Stomach (tissue), 8 donors: ENCODE measurements at regions not wholly inside any gene's neighbourhood (a gene's known extent, or its start where the extent isn't known, plus 50 kb on each side); places are given as distances from the start of the nearest gene placed in this dataset.

Source experiments
- DNase-seq, 2 donors: peaks; one replicate each; pipeline versions ENCODE4 v3.0.0 to v3.0.0-alpha.2; 2013 to 2019
- H3K27ac ChIP-seq, 5 donors: fragments of 200-600 bp in 4 of 5; sonication (generic) in 4 of 5; one replicate each; pipeline ENCODE4 v1.5.1; 2013 to 2019; ENCODE audit warnings: mild to moderate bottlenecking in 1 of 5, moderate library complexity in 1 of 5
- H3K27me3 ChIP-seq, 3 donors: fragments of 200-600 bp; sonication (generic); one replicate each; pipeline ENCODE4 v1.5.1; 2017 to 2019; ENCODE audit warnings: mixed run types in 1 of 3
- H3K36me3 ChIP-seq, 4 donors: fragments of 200-600 bp; sonication (generic); 1 replicate in 3 of 4; 2 replicates in 1 of 4; pipeline ENCODE4 v1.5.1; 2016 to 2019
- H3K4me1 ChIP-seq, 4 donors: fragments of 200-600 bp; sonication (generic); one replicate each; pipeline ENCODE4 v1.5.1; 2016 to 2019
- H3K4me3 ChIP-seq, 4 donors: fragments of 200-600 bp; sonication (generic) in 3 of 4; one replicate each; pipeline ENCODE4 v1.5.1; 2016 to 2019; ENCODE audit warnings: mild to moderate bottlenecking in 1 of 4
- H3K9me3 ChIP-seq, 4 donors: fragments of 200-600 bp; sonication (generic); one replicate each; pipeline ENCODE4 v1.5.1; 2016 to 2019
- CTCF ChIP-seq, 7 experiments: fragments of 450-650 bp in 4 of 7; fragments of 200-600 bp in 3 of 7; sonication (generic) in 3 of 7; IDR thresholded peaks; one replicate each; pipeline ENCODE4 v1.5.1; 2016 to 2019; ENCODE audit warnings: antibody characterized with exemption in 7 of 7, control low read depth in 2 of 7, mild to moderate bottlenecking in 1 of 7
- EP300 ChIP-seq: sonication (generic); formaldehyde crosslinking; IDR thresholded peaks from one replicate; pipeline ENCODE4 v1.6.1; 2017; ENCODE audit warnings: antibody characterized with exemption
- POLR2A ChIP-seq, 4 donors: fragments of 450-650 bp; IDR thresholded peaks; one replicate each; pipeline ENCODE4 v1.6.1; 2016; ENCODE audit warnings: antibody characterized with exemption in 4 of 4, control low read depth in 2 of 4, mild to moderate bottlenecking in 1 of 4, moderate library complexity in 1 of 4
- POLR2AphosphoS5 ChIP-seq, 3 donors: sonication (generic); formaldehyde crosslinking; IDR thresholded peaks; one replicate each; pipeline ENCODE4 v1.6.1; 2016; ENCODE audit warnings: antibody characterized with exemption in 3 of 3
- WGBS, 5 donors: extraction: QIAGEN DNeasy Blood & Tissue Kit in 3 of 5; methylation state at CpG; one replicate each; pipeline versions ENCODE4 v1.1.5 to v1.1.7; 2013 to 2018; 5-methylcytosine and 5-hydroxymethylcytosine counted together
- intact Hi-C: fragments of 100-400 bp; cut with DNase I; formaldehyde crosslinking; loops from one replicate; pipeline ENCODE4 v1.15.1; 2023; ENCODE audit warnings: low total_unique reads
- donor health status: healthy with polysubstance abuse.
- donor health status: Bipolar disorder and iron deficiency.
- donor health status: healthy.

GRCh38 chr17:69880591-69881112, 194.4 kb upstream of the KCNJ16 start:
- Histone ChIP-seq H3K9me3 (peaks cover 0 to 7% (median 0%) of the 10 kb centered on the region in 4 donors), H3K27ac (no peak overlapping the region), H3K36me3 (no peaks in the 10 kb centered on the region), H3K27me3 (no peaks in the 10 kb centered on the region), H3K4me3 (no peak overlapping the region), H3K4me1 (no peaks in the 10 kb centered on the region)
- TF ChIP-seq POLR2A (IDR thresholded peaks at IDR 0.05) (no peak), EP300 (no peak), POLR2AphosphoS5 (IDR thresholded peaks at IDR 0.05) (no peak), CTCF (IDR thresholded peaks at IDR 0.05) (no peak)
- WGBS, 5 donors, result 90 to 98% (median 94%) methylated on average over 4 of the region's 4 CpGs
- DNase-seq, result no peak
- intact Hi-C loops, result no loop called here

GRCh38 chr17:69882281-69882680, 192.7 kb upstream of the KCNJ16 start:
- H3K27me3 ChIP-seq, result no peaks in the 10 kb centered on the region
- H3K9me3 ChIP-seq, result peaks cover 0 to 7% (median 0%) of the 10 kb centered on the region in 4 donors
- no peak overlapping the region for H3K4me3 ChIP-seq
- H3K27ac ChIP-seq, result no peak overlapping the region
- H3K4me1 ChIP-seq, result no peaks in the 10 kb centered on the region
- intact Hi-C loops, result no loop called here
- no peaks in the 10 kb centered on the region for H3K36me3 ChIP-seq
- no peak for DNase-seq
- TF ChIP-seq EP300, result no peak
- no peak for TF ChIP-seq POLR2AphosphoS5 (IDR thresholded peaks at IDR 0.05)
- no peak for TF ChIP-seq CTCF (IDR thresholded peaks at IDR 0.05)
- no peak for TF ChIP-seq POLR2A (IDR thresholded peaks at IDR 0.05)
- WGBS, 5 donors, result 79 to 93% (median 89%) methylated on average over 2 of the region's 2 CpGs

- Histone ChIP-seq H3K27me3 (no peaks in the 10 kb centered on the region), H3K27ac (no peak overlapping the region), H3K4me1 (no peaks in the 10 kb centered on the region), H3K36me3 (no peaks in the 10 kb centered on the region), H3K4me3 (no peak overlapping the region), H3K9me3 (peaks cover 0 to 4% (median 0%) of the 10 kb centered on the region in 4 donors)
- TF ChIP-seq CTCF (IDR thresholded peaks at IDR 0.05) (no peak), POLR2A (IDR thresholded peaks at IDR 0.05) (no peak), POLR2AphosphoS5 (IDR thresholded peaks at IDR 0.05) (no peak), EP300 (no peak)
- no peak for DNase-seq
- intact Hi-C loops, result no loop called here
- 75 to 92% (median 90%) methylated on average over 3 of the region's 3 CpGs for WGBS, 5 donors
These were observed 191.9 kb upstream of the KCNJ16 start for GRCh38 chr17:69883120-69883519.

- TF ChIP-seq EP300, result no peak
- TF ChIP-seq CTCF (IDR thresholded peaks at IDR 0.05), result no peak
- TF ChIP-seq POLR2A (IDR thresholded peaks at IDR 0.05), result no peak
- no peak for TF ChIP-seq POLR2AphosphoS5 (IDR thresholded peaks at IDR 0.05)
- no peak for DNase-seq
- Histone ChIP-seq H3K9me3 (no peaks in the 10 kb centered on the region), H3K4me3 (no peak overlapping the region), H3K36me3 (no peaks in the 10 kb centered on the region), H3K27me3 (no peaks in the 10 kb centered on the region), H3K27ac (no peak overlapping the region), H3K4me1 (no peaks in the 10 kb centered on the region)
- intact Hi-C loops, result no loop called here
These were observed 190.7 kb upstream of the KCNJ16 start for GRCh38 chr17:69884356-69884755.
